ENCODE measurements at regions not wholly inside any gene's neighbourhood (a gene's known extent, or its start where the extent isn't known, plus 50 kb on each side); places are given as distances from the start of the nearest gene placed in this dataset.

DNA sequence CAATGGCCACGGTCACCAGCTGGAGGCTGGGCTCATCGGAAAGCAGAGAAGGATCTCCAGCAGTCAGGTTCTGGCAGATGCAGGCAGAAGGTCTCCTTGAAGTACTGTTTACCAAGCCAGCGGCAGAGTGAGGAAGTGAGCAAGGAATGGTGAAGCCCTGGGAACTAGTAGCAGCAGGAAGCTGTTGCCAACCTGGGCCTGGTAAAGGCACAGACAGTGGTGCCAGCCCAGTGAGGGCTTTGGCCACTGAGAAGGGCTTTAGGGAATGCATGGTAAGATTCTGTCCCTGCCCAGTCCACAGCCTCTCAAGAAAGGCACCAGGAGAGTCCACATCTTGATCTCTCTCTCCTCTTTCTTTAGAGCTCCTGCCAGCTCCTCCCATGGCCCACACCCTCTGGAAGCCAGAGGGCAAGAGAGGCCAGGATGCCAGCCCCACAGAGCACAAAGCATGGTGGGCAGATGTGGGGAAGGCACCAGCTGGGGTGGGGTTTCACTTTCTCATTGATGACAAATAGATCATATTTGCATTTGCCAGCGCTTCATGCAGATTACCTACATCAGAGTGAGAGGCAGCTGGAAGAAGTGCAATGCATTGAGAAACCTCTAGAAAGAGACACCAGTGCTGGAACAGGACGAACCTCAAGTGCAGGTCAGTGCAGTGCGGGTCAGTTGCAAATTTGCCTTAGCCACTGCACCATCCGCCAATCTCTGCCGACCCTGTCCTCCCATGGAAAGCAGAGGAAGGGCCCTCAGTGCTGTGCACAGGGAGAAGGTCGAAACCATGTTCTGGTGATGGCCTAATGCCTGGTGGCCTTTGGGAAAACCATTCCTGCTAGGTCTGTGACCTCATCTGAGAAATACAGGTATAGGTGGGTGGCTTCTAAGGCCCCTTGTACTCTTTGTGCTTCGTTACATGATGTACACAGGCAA, 667.8 kb upstream of the MKI67 start:
- Histone ChIP-seq H3K9me3 (ENCODE audit: low read depth) (no peaks in the 10 kb centered on the region), H3K4me2 (no peak overlapping the region), H3K36me3 (no peaks in the 10 kb centered on the region), H3K9ac (no peak overlapping the region), H3K27me3 (no peaks in the 10 kb centered on the region), H2AFZ (replicated peaks) (no peak overlapping the region), H3K79me2 (ENCODE audit: low read depth) (no peaks in the 10 kb centered on the region), H3K4me3 (no peak overlapping the region), H4K20me1 (ENCODE audit: low read depth) (no peaks in the 10 kb centered on the region), H3K27ac (no peak overlapping the region), H3K4me1 (no peaks in the 10 kb centered on the region), H3F3A (ENCODE audit: low read depth) (no peaks in the 10 kb centered on the region)
- no peak for DNase-seq (ENCODE audit: low spot score)
- H3K27me3 Mint-ChIP-seq (ENCODE audit: insufficient read depth, low read depth), result peaks cover 2% of the 10 kb centered on the region
- no peak overlapping the region for H3K27ac Mint-ChIP-seq
- H3K36me3 Mint-ChIP-seq, result no peaks in the 10 kb centered on the region
- TF ChIP-seq, protein P1, sequence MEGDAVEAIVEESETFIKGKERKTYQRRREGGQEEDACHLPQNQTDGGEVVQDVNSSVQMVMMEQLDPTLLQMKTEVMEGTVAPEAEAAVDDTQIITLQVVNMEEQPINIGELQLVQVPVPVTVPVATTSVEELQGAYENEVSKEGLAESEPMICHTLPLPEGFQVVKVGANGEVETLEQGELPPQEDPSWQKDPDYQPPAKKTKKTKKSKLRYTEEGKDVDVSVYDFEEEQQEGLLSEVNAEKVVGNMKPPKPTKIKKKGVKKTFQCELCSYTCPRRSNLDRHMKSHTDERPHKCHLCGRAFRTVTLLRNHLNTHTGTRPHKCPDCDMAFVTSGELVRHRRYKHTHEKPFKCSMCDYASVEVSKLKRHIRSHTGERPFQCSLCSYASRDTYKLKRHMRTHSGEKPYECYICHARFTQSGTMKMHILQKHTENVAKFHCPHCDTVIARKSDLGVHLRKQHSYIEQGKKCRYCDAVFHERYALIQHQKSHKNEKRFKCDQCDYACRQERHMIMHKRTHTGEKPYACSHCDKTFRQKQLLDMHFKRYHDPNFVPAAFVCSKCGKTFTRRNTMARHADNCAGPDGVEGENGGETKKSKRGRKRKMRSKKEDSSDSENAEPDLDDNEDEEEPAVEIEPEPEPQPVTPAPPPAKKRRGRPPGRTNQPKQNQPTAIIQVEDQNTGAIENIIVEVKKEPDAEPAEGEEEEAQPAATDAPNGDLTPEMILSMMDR (IDR thresholded peaks at IDR 0.05), result no peak
- TF ChIP-seq EZH2phosphoT487 (IDR thresholded peaks at IDR 0.05), result no peak
- H3K4me3 Mint-ChIP-seq, result no peak overlapping the region
- no peaks in the 10 kb centered on the region for H3K9me3 Mint-ChIP-seq
- no peaks in the 10 kb centered on the region for H3K4me1 Mint-ChIP-seq

DNA sequence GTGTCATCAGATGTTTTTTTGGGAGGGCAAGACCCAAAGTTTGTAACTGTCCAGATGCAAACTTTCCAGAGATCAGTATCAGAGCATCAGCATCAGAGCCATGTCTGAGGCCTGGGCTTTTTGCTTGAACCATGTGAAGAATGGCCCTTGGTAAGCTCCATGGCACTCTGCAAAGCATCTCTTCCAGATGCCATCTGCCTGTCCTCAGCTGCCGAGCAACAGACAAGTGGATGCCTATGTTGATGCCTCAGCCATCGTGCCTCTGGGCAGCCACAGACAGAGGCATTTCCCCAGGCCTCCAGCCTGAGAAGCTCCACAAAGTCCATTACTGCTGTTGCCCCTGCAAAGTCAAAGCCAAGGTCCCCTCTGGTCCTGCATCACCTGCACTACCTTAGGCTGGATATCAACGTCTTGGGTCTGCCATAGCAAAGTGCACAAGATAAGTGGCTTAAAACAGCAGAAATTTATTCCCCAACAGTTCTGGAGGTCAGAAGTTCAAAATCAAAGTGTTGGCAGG, 670.2 kb upstream of the MKI67 start:
- no peaks in the 10 kb centered on the region for H4K20me1 ChIP-seq (ENCODE audit: low read depth)
- no peaks in the 10 kb centered on the region for H3K9me3 ChIP-seq (ENCODE audit: low read depth)
- H3K9me3 Mint-ChIP-seq, result no peaks in the 10 kb centered on the region
- H3K9ac ChIP-seq, result no peak overlapping the region
- H3K79me2 ChIP-seq (ENCODE audit: low read depth), result no peaks in the 10 kb centered on the region
- H2AFZ ChIP-seq (replicated peaks), result no peak overlapping the region
- no peaks in the 10 kb centered on the region for H3K4me1 ChIP-seq
- peaks cover 2% of the 10 kb centered on the region for H3K27me3 Mint-ChIP-seq (ENCODE audit: insufficient read depth, low read depth)
- H3K36me3 Mint-ChIP-seq, result no peaks in the 10 kb centered on the region
- no peak overlapping the region for H3K4me3 ChIP-seq
- no peak overlapping the region for H3K27ac ChIP-seq
- H3F3A ChIP-seq (ENCODE audit: low read depth), result no peaks in the 10 kb centered on the region
- no peak for TF ChIP-seq EZH2phosphoT487 (IDR thresholded peaks at IDR 0.05)
- TF ChIP-seq, protein P1 (IDR thresholded peaks at IDR 0.05), result no peak
- TF ChIP-seq EZH2 (IDR thresholded peaks at IDR 0.05), result no peak
- no peak overlapping the region for H3K4me2 ChIP-seq
- H3K36me3 ChIP-seq, result no peaks in the 10 kb centered on the region
- H3K27ac Mint-ChIP-seq, result no peak overlapping the region
- no peaks in the 10 kb centered on the region for H3K4me1 Mint-ChIP-seq
- H3K27me3 ChIP-seq, result no peaks in the 10 kb centered on the region
- DNase-seq (ENCODE audit: low spot score), result no peak
- no peak overlapping the region for H3K4me3 Mint-ChIP-seq

DNA sequence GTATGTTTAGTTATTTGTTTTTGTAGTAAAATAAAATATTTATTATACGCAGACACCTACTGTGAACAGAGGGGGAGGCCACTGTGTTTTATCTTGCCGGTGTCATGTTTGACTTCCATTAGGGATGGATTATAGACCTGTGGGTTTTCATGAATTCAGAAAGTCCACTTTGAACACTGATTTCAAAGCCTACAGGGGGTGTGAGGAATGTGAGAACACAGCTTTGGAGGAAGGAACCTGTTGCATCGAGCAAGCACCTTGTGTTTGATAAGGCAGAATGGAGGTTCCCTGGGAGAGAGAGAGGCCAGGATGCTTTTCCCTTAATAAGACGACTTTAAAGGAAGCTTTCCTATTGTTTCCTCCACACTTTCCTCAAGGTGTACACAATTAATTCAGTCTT, 665.0 kb upstream of the MGMT start:
- TF ChIP-seq EZH2phosphoT487 (IDR thresholded peaks at IDR 0.05), result no peak
- TF ChIP-seq EZH2 (IDR thresholded peaks at IDR 0.05), result no peak
- TF ChIP-seq, protein P1 (IDR thresholded peaks at IDR 0.05), result no peak
- Histone ChIP-seq H3K9me3 (ENCODE audit: low read depth) (no peaks in the 10 kb centered on the region), H4K20me1 (ENCODE audit: low read depth) (no peaks in the 10 kb centered on the region), H3K27me3 (no peaks in the 10 kb centered on the region), H3K36me3 (no peaks in the 10 kb centered on the region), H3K9ac (no peak overlapping the region), H3K4me3 (no peak overlapping the region), H3K4me1 (no peaks in the 10 kb centered on the region), H2AFZ (replicated peaks) (no peak overlapping the region), H3K4me2 (no peak overlapping the region), H3K27ac (no peak overlapping the region), H3K79me2 (ENCODE audit: low read depth) (no peaks in the 10 kb centered on the region), H3F3A (ENCODE audit: low read depth) (no peaks in the 10 kb centered on the region)
- H3K27me3 Mint-ChIP-seq (ENCODE audit: insufficient read depth, low read depth), result peaks cover 2% of the 10 kb centered on the region
- no peaks in the 10 kb centered on the region for H3K9me3 Mint-ChIP-seq
- no peak for DNase-seq (ENCODE audit: low spot score)
- no peak overlapping the region for H3K27ac Mint-ChIP-seq
- H3K4me3 Mint-ChIP-seq, result no peak overlapping the region
- H3K36me3 Mint-ChIP-seq, result no peaks in the 10 kb centered on the region
- no peaks in the 10 kb centered on the region for H3K4me1 Mint-ChIP-seq
